ENCODE measurements at regions not wholly inside any gene's neighbourhood (a gene's known extent, or its start where the extent isn't known, plus 50 kb on each side); places are given as distances from the start of the nearest gene placed in this dataset.

- H3K27me3 ChIP-seq (ENCODE audit: insufficient read depth, low read length, poor library complexity, severe bottlenecking), result no peaks in the 10 kb centered on the region
- no peak overlapping the region for H3K4me3 ChIP-seq (ENCODE audit: low read length)
- no peaks in the 10 kb centered on the region for H3K27me3 Mint-ChIP-seq
- no peaks in the 10 kb centered on the region for H3K36me3 ChIP-seq (ENCODE audit: insufficient read depth, low read length)
- no peak for DNase-seq
- ChIA-PET POLR2A (no interaction called here), CTCF (no interaction called here)
- no peaks in the 10 kb centered on the region for H3K4me1 Mint-ChIP-seq
- H3K27ac ChIP-seq (ENCODE audit: low read depth, low read length), result no peak overlapping the region
- no peak overlapping the region for H3K4me3 Mint-ChIP-seq
- peaks cover 1 to 14% (median 3%) of the 10 kb centered on the region in 3 donors for H3K36me3 Mint-ChIP-seq
- H3K9me3 Mint-ChIP-seq, result no peaks in the 10 kb centered on the region
- H3K27ac Mint-ChIP-seq, result no peak overlapping the region
- H3K9me3 ChIP-seq (ENCODE audit: low read length), result no peaks in the 10 kb centered on the region
- H3K4me1 ChIP-seq (ENCODE audit: insufficient read depth, low read length), result no peaks in the 10 kb centered on the region
Observed at GRCh38 chr6:2355150-2355549, 109.7 kb upstream of the GMDS start.

DNA sequence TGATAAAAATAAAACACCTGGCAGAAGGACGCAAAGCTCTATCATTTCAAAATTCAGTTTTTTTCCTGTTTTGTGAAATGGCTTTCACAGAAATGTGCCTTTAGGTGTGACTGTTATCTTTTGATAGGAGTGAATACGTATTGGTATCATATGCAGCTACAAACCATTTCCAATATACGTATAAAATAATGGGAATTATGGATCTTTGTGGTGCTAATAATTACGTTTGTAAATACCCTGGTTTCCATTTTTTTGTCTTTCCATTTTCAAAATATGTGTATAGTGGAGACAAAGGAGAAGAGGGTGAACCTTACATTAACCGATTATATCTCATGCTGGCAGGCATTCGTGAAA is 108.7 kb upstream of the GMDS start:
- Histone ChIP-seq H3K4me3 (ENCODE audit: low read length) (no peak overlapping the region), H3K36me3 (ENCODE audit: insufficient read depth, low read length) (no peaks in the 10 kb centered on the region), H3K27me3 (ENCODE audit: insufficient read depth, low read length, poor library complexity, severe bottlenecking) (no peaks in the 10 kb centered on the region), H3K9me3 (ENCODE audit: low read length) (no peaks in the 10 kb centered on the region), H3K27ac (ENCODE audit: low read depth, low read length) (no peak overlapping the region), H3K4me1 (ENCODE audit: insufficient read depth, low read length) (no peaks in the 10 kb centered on the region)
- CTCF ChIA-PET, result interaction anchor here (1.0 to 1.3 kb wide), 3 partner anchors 281 to 757 kb away, joined by 3 to 12 read pairs (median 7); no protein-coding TSS in a partner anchor
- no peak overlapping the region for H3K4me3 Mint-ChIP-seq
- no peak overlapping the region for H3K27ac Mint-ChIP-seq
- POLR2A ChIA-PET, result no interaction called here
- H3K36me3 Mint-ChIP-seq, result peaks cover 0 to 9% (median 1%) of the 10 kb centered on the region in 3 donors
- no peaks in the 10 kb centered on the region for H3K27me3 Mint-ChIP-seq
- H3K4me1 Mint-ChIP-seq, result no peaks in the 10 kb centered on the region
- no peaks in the 10 kb centered on the region for H3K9me3 Mint-ChIP-seq
- DNase-seq, result no peak

DNA sequence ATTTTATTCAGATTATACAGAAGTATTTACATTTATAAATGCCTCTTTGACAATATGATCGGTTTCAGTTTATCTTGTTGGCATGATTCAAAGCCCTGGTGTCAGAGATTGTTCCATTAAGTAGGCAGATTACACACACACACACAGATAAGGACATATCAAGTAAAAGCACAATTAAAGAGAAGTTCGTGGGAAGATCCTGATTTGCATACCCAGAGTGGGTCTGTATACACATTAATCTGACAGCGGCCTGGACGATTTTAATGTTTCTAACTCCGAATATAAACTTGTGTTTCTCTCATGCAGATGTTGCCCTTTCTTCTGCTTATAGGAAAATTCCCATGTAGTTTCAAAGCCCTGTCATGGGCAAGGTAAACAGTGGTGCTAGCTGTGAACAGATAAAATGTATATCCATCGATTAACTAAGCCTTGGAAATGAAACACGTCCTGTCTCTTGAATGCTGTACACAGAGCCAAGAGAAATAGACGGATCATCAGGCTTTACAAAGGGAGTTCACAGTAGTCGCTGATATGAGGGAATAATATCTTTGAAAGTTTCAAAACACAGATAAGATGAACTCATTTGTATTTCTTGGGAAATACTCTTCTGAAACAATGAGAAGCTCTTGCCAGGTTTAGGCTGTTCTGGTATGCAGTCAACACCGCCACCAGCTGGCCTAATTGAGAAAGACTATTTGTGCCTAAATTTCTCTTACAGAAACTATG is 108.2 kb upstream of the GMDS start:
- no peaks in the 10 kb centered on the region for H3K4me1 ChIP-seq (ENCODE audit: insufficient read depth, low read length)
- no peaks in the 10 kb centered on the region for H3K9me3 ChIP-seq (ENCODE audit: low read length)
- H3K27me3 Mint-ChIP-seq, result no peaks in the 10 kb centered on the region
- H3K4me3 ChIP-seq (ENCODE audit: low read length), result no peak overlapping the region
- H3K27ac Mint-ChIP-seq, result no peak overlapping the region
- H3K4me3 Mint-ChIP-seq, result no peak overlapping the region
- H3K4me1 Mint-ChIP-seq, result no peaks in the 10 kb centered on the region
- no peak overlapping the region for H3K27ac ChIP-seq (ENCODE audit: low read depth, low read length)
- no peaks in the 10 kb centered on the region for H3K27me3 ChIP-seq (ENCODE audit: insufficient read depth, low read length, poor library complexity, severe bottlenecking)
- peaks cover 0 to 7% (median 1%) of the 10 kb centered on the region in 3 donors for H3K36me3 Mint-ChIP-seq
- ChIA-PET CTCF (interaction anchor here (1.0 to 1.3 kb wide), 3 partner anchors 281 to 757 kb away, joined by 3 to 12 read pairs (median 7); no protein-coding TSS in a partner anchor), POLR2A (no interaction called here)
- peak; percentile 4 to 57 (median 12) for DNase-seq
- H3K9me3 Mint-ChIP-seq, result peaks cover 0 to 3% (median 0%) of the 10 kb centered on the region in 5 donors
- H3K36me3 ChIP-seq (ENCODE audit: insufficient read depth, low read length), result no peaks in the 10 kb centered on the region

DNA sequence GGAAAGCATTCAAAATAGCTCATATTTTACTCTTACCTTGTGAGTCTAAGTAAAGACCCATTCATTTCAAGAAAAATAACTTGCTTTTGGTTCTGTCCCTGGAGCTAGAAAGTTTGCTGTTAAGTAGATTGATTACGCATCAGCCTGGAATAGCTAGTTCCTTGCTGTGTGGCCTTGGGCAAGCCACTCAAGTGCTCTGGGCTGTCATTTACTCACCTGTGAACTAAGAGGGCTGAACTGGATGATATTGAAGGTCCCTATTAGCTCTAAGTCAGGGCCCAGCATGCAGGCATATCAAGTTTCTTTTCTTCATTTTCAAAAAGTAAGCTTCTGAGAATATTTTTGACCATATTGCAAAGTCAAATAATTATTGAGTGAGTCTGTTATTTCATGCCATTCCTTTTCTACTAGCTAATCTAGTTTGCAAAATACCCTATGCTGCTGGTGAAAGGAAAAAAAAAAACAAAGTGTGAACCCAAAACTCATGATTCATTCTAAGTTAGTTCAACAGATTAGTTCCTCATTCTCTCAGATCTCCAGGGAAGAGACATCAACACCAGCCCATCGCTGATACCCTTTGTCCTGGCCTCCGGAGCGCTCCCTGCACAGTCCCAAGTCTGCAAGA is 106.5 kb upstream of the GMDS start:
- H3K27ac ChIP-seq (ENCODE audit: low read depth, low read length), result no peak overlapping the region
- no peaks in the 10 kb centered on the region for H3K9me3 ChIP-seq (ENCODE audit: low read length)

GRCh38 chr6:2351090-2351489 is 105.7 kb upstream of the GMDS start:
- Histone ChIP-seq H3K9me3 (ENCODE audit: low read length) (no peaks in the 10 kb centered on the region), H3K27ac (ENCODE audit: low read depth, low read length) (no peak overlapping the region), H3K36me3 (ENCODE audit: insufficient read depth, low read length) (no peaks in the 10 kb centered on the region), H3K4me3 (ENCODE audit: low read length) (no peak overlapping the region), H3K27me3 (ENCODE audit: insufficient read depth, low read length, poor library complexity, severe bottlenecking) (no peaks in the 10 kb centered on the region), H3K4me1 (ENCODE audit: insufficient read depth, low read length) (no peaks in the 10 kb centered on the region)
- H3K4me1 Mint-ChIP-seq, result no peaks in the 10 kb centered on the region
- DNase-seq, result no peak
- CTCF ChIA-PET, result no interaction called here
- H3K9me3 Mint-ChIP-seq, result peaks cover 0 to 6% (median 0%) of the 10 kb centered on the region in 5 donors
- H3K27me3 Mint-ChIP-seq, result no peaks in the 10 kb centered on the region
- POLR2A ChIA-PET, result no interaction called here
- peaks cover 0 to 15% (median 0%) of the 10 kb centered on the region in 3 donors for H3K36me3 Mint-ChIP-seq
- H3K4me3 Mint-ChIP-seq, result no peak overlapping the region
- no peak overlapping the region for H3K27ac Mint-ChIP-seq

More for the DNA sequence above, 106.5 kb upstream of the GMDS start:
- Mint-ChIP-seq H3K27me3 (no peaks in the 10 kb centered on the region), H3K36me3 (peaks cover 0 to 9% (median 0%) of the 10 kb centered on the region in 3 donors), H3K9me3 (peaks cover 0 to 6% (median 0%) of the 10 kb centered on the region in 5 donors), H3K4me3 (no peak overlapping the region), H3K27ac (no peak overlapping the region), H3K4me1 (no peaks in the 10 kb centered on the region)
- Histone ChIP-seq H3K27me3 (ENCODE audit: insufficient read depth, low read length, poor library complexity, severe bottlenecking) (no peaks in the 10 kb centered on the region), H3K4me1 (ENCODE audit: insufficient read depth, low read length) (no peaks in the 10 kb centered on the region), H3K4me3 (ENCODE audit: low read length) (no peak overlapping the region), H3K36me3 (ENCODE audit: insufficient read depth, low read length) (no peaks in the 10 kb centered on the region)
- POLR2A ChIA-PET, result no interaction called here
- CTCF ChIA-PET, result no interaction called here
- no peak for DNase-seq

DNA sequence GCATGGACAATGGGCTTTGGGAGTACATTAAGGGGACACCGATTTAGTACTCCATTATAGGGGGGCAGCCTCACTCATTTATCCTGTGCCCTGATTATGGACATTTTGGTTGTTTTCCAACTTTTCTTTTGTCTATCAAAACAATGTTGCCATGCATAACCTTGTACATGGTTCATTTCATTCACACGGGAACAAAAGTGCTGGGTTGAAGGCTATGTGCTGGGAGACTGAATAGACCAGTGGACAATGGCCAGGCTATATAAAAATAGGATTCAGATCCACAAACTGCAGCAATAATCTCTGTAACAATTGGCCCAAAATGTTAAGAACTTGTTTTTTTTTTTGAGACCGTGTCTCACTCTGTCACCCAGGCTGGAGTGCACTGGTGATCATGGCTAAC is 100.7 kb upstream of the GMDS start:
- no peaks in the 10 kb centered on the region for H3K27me3 Mint-ChIP-seq
- CTCF ChIA-PET, result no interaction called here
- no peak overlapping the region for H3K27ac Mint-ChIP-seq
- Histone ChIP-seq H3K4me1 (ENCODE audit: insufficient read depth, low read length) (no peaks in the 10 kb centered on the region), H3K36me3 (ENCODE audit: insufficient read depth, low read length) (no peaks in the 10 kb centered on the region), H3K4me3 (ENCODE audit: low read length) (no peak overlapping the region), H3K9me3 (ENCODE audit: low read length) (no peaks in the 10 kb centered on the region), H3K27me3 (ENCODE audit: insufficient read depth, low read length, poor library complexity, severe bottlenecking) (no peaks in the 10 kb centered on the region), H3K27ac (ENCODE audit: low read depth, low read length) (no peak overlapping the region)
- DNase-seq, result no peak
- H3K36me3 Mint-ChIP-seq, result peaks cover 0 to 34% (median 4%) of the 10 kb centered on the region in 3 donors
- peaks cover 12 to 36% (median 16%) of the 10 kb centered on the region in 5 donors for H3K9me3 Mint-ChIP-seq
- POLR2A ChIA-PET, result no interaction called here
- no peak overlapping the region for H3K4me3 Mint-ChIP-seq
- H3K4me1 Mint-ChIP-seq, result no peaks in the 10 kb centered on the region

DNA sequence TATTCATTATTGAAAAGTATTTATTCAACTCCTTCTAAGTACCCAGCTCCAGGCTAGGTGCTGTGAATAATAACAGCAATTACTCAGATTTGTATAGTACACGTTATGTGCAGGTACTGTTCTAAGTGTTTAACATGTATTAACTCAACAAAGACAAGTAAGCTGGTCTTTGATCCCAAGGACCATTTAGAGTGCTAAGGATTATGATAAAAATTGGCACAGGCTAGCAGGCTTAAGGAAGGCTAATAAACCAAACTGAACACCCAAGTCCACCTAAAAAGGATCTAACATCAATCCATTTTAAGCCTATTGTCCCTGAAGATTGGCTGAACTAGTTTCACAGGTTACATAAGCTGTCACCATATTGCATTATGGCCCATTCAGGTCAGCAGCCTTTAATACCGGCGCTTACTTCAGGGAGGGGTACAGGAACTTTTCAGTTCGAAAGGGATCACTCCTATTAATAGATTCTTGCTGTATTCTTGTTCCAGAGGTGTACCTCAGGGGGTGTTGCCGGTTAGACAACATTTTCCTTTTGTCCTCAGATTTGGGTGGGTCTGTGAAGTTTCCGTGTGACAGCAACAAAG is 99.0 kb upstream of the GMDS start:
- Histone ChIP-seq H3K36me3 (ENCODE audit: insufficient read depth, low read length) (no peaks in the 10 kb centered on the region), H3K9me3 (ENCODE audit: low read length) (peaks cover 9% of the 10 kb centered on the region), H3K27me3 (ENCODE audit: insufficient read depth, low read length, poor library complexity, severe bottlenecking) (no peaks in the 10 kb centered on the region), H3K27ac (ENCODE audit: low read depth, low read length) (no peak overlapping the region), H3K4me3 (ENCODE audit: low read length) (no peak overlapping the region), H3K4me1 (ENCODE audit: insufficient read depth, low read length) (no peaks in the 10 kb centered on the region)
- Mint-ChIP-seq H3K4me1 (no peaks in the 10 kb centered on the region), H3K27ac (no peak overlapping the region), H3K9me3 (peaks cover 19 to 52% (median 33%) of the 10 kb centered on the region in 5 donors), H3K27me3 (no peaks in the 10 kb centered on the region), H3K36me3 (peaks cover 0 to 44% (median 4%) of the 10 kb centered on the region in 3 donors), H3K4me3 (no peak overlapping the region)
- ChIA-PET POLR2A (no interaction called here), CTCF (no interaction called here)
- DNase-seq, result no peak

DNA sequence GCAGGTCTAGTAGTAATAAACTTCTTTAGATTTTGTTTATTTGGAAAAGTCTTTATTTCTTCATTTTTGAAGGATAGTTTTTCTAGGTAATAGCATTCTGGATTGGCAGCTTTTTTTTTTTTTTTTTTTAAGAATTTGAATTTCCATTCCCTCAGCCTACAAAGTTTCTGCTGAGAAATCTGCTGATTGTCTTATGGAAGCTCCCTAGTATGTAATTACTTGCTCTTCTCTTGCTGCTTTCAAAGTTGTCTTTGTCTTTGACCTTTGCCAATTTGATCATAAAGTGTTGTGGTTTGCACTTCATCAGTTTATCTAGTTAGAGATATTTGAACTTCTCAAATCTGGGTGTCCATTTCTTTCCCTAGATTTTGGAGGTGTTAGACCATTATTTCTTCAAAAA is 82.2 kb upstream of the GMDS start:
- H3K4me3 Mint-ChIP-seq, result no peak overlapping the region
- H3K27me3 ChIP-seq (ENCODE audit: insufficient read depth, low read length, poor library complexity, severe bottlenecking), result no peaks in the 10 kb centered on the region
- H3K36me3 ChIP-seq (ENCODE audit: insufficient read depth, low read length), result no peaks in the 10 kb centered on the region
- peaks cover 23 to 78% (median 49%) of the 10 kb centered on the region in 3 donors for H3K36me3 Mint-ChIP-seq
- no peaks in the 10 kb centered on the region for H3K27me3 Mint-ChIP-seq
- no peaks in the 10 kb centered on the region for H3K4me1 Mint-ChIP-seq
- no peak overlapping the region for H3K4me3 ChIP-seq (ENCODE audit: low read length)
- H3K9me3 Mint-ChIP-seq, result peaks cover 44 to 85% (median 72%) of the 10 kb centered on the region in 5 donors
- ChIA-PET POLR2A (no interaction called here), CTCF (no interaction called here)
- peaks cover 14% of the 10 kb centered on the region for H3K9me3 ChIP-seq (ENCODE audit: low read length)
- H3K27ac ChIP-seq (ENCODE audit: low read depth, low read length), result no peak overlapping the region
- no peak for DNase-seq
- no peak overlapping the region for H3K27ac Mint-ChIP-seq
- no peaks in the 10 kb centered on the region for H3K4me1 ChIP-seq (ENCODE audit: insufficient read depth, low read length)

All from CD8-positive, alpha-beta memory T cell (primary cell).